GM18519 (cell line): ENCODE measurements at regions not wholly inside any gene's neighbourhood (a gene's known extent, or its start where the extent isn't known, plus 50 kb on each side); places are given as distances from the start of the nearest gene placed in this dataset.

Experiments
- ATAC-seq: cut with Tn5 transposase; IDR thresholded peaks from one replicate; pipeline ENCODE4 v1.9.1; 2021; ENCODE audit warnings: mild to moderate bottlenecking, moderate library complexity; ENCODE audit not compliant: unreplicated experiment, low FRiP score

GRCh38 chr2:76467326-76467725, 756.6 kb upstream of the GCFC2 start:
- no peak for ATAC-seq

GRCh38 chr2:76464310-76464709, 753.6 kb upstream of the GCFC2 start:
- no peak for ATAC-seq

- no peak for ATAC-seq
Observed at GRCh38 chr2:76461431-76461830, 750.7 kb upstream of the GCFC2 start.

GRCh38 chr2:76455910-76456309, 745.2 kb upstream of the GCFC2 start:
- ATAC-seq = no peak

GRCh38 chr2:76450024-76450475, 739.3 kb upstream of the GCFC2 start:
- peak; percentile 84 for ATAC-seq

- no peak for ATAC-seq
Observed at GRCh38 chr2:76448956-76449355, 738.2 kb upstream of the GCFC2 start.

GRCh38 chr2:76447294-76447693, 736.6 kb upstream of the GCFC2 start:
- no peak for ATAC-seq

GRCh38 chr2:76446872-76447271, 736.2 kb upstream of the GCFC2 start:
- no peak for ATAC-seq

GRCh38 chr2:76445880-76446279, 735.2 kb upstream of the GCFC2 start:
- ATAC-seq = no peak

- no peak for ATAC-seq
Observed at GRCh38 chr2:76444732-76445131, 734.0 kb upstream of the GCFC2 start.

GRCh38 chr2:76437564-76437963, 726.8 kb upstream of the GCFC2 start:
- ATAC-seq = no peak

- no peak for ATAC-seq
Observed at GRCh38 chr2:76429374-76429773, 718.7 kb upstream of the GCFC2 start.

GRCh38 chr2:76427452-76427851, 716.7 kb upstream of the GCFC2 start:
- ATAC-seq = no peak

- peak; percentile 98 for ATAC-seq
Observed at GRCh38 chr2:76415821-76416220, 705.1 kb upstream of the GCFC2 start.

- no peak for ATAC-seq
Observed at GRCh38 chr2:76413436-76413835, 702.7 kb upstream of the GCFC2 start.

GRCh38 chr2:76406134-76406855, 695.6 kb upstream of the GCFC2 start:
- no peak for ATAC-seq

GRCh38 chr2:76393356-76393755, 682.6 kb upstream of the GCFC2 start:
- ATAC-seq = no peak

- no peak for ATAC-seq
Observed at GRCh38 chr2:76391678-76392077, 681.0 kb upstream of the GCFC2 start.

- no peak for ATAC-seq
Observed at GRCh38 chr2:76387294-76387693, 676.6 kb upstream of the GCFC2 start.

- ATAC-seq = no peak
Observed at GRCh38 chr2:76385943-76386342, 675.2 kb upstream of the GCFC2 start.

GRCh38 chr2:76381624-76382023, 670.9 kb upstream of the GCFC2 start:
- ATAC-seq = no peak

GRCh38 chr2:76378140-76378539, 667.4 kb upstream of the GCFC2 start:
- ATAC-seq = no peak

- no peak for ATAC-seq
Observed at GRCh38 chr2:76341439-76341838, 630.7 kb upstream of the GCFC2 start.
